ENCODE measurements at regions not wholly inside any gene's neighbourhood (a gene's known extent, or its start where the extent isn't known, plus 50 kb on each side); places are given as distances from the start of the nearest gene placed in this dataset.

DNA sequence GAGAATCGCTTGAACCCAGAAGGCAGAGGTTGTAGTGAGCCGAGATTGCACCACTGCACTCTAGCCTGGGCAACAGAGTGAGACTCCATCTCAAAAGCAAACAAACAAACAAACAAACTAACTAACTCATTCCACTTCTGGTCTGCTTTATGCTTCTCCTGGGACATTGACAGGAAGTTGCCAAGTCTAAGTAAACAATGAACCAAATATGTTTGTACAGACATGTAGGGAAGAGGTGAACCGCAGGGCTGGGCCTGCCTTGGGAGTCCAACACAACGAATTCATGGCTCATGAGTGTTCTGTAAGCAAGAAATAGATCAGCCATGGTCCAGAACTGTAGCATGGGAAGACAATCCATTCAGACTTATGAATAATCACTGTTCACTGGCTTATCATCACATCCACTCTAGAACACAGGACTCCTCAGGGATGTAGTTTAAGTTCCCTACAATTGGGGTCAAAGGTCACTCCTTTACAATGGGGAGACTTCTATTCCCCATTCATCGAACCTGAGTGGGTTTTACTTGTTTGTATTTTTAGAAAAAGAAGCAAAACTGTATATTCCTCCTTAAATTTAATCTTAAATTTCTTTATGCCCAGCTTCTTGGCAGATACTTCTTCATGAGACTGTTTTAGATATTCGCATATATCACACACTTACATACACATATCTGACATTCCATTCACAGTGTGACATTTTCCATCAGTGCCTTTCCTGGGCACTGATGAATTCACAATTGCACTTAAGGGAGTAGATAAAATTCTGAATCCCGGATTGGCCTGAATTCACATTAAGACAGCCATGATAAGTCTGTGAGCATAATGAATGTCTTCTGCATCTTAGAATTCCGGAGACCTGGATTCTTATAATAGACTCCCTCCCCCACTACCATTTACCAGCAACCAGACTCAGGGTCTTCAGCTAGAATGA, 159.1 kb upstream of the EEPD1 start:
- Histone ChIP-seq H3K27ac (ENCODE audit: low read depth, low read length) (no peak overlapping the region), H3F3A (ENCODE audit: insufficient read depth) (no peaks in the 10 kb centered on the region), H2AFZ (ENCODE audit: low read depth, low read length, severe bottlenecking) (no peak overlapping the region), H3K4me2 (ENCODE audit: low read depth, low read length, poor library complexity, severe bottlenecking) (no peak overlapping the region), H3K9ac (ENCODE audit: low read length) (no peak overlapping the region), H3K36me3 (ENCODE audit: low read length) (no peaks in the 10 kb centered on the region), H3K9me2 (replicated peaks; ENCODE audit: insufficient read depth, low read length) (no peaks in the 10 kb centered on the region), H4K20me1 (ENCODE audit: low read depth, low read length) (no peaks in the 10 kb centered on the region), H3K9me3 (ENCODE audit: insufficient read depth, low read length) (no peaks in the 10 kb centered on the region), H3K27me3 (ENCODE audit: low read length) (no peaks in the 10 kb centered on the region), H3K4me3 (ENCODE audit: insufficient read depth, low read length, poor library complexity, severe bottlenecking) (no peak overlapping the region), H3K79me2 (ENCODE audit: insufficient read depth, low read length) (no peaks in the 10 kb centered on the region)
- TF ChIP-seq, protein P1, sequence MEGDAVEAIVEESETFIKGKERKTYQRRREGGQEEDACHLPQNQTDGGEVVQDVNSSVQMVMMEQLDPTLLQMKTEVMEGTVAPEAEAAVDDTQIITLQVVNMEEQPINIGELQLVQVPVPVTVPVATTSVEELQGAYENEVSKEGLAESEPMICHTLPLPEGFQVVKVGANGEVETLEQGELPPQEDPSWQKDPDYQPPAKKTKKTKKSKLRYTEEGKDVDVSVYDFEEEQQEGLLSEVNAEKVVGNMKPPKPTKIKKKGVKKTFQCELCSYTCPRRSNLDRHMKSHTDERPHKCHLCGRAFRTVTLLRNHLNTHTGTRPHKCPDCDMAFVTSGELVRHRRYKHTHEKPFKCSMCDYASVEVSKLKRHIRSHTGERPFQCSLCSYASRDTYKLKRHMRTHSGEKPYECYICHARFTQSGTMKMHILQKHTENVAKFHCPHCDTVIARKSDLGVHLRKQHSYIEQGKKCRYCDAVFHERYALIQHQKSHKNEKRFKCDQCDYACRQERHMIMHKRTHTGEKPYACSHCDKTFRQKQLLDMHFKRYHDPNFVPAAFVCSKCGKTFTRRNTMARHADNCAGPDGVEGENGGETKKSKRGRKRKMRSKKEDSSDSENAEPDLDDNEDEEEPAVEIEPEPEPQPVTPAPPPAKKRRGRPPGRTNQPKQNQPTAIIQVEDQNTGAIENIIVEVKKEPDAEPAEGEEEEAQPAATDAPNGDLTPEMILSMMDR (IDR thresholded peaks at IDR 0.05; ENCODE audit: insufficient read depth, low read length, poor library complexity, severe bottlenecking): no peak
- no peak for TF ChIP-seq EZH2phosphoT487 (conservative IDR thresholded peaks at IDR 0.05; ENCODE audit: low read length)

DNA sequence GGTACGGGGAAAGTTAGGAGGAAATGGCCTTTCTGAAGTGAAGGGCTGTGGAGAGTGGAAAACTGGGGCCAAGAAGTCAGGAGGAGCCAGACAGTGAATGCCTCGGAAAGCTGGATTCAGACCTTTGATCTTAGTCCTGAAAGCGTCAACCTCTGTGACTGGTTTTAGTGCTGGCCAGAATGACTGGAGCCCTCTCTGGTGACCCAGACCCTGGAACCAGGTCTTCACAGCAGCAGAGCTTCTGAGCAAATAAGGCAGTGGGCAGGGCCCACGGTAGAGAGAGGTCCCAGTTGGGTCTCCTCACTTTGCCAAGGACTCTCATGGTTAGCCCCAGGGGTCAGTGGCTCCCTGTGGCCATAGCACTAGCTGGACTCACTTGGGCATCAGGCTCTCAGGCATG, 157.7 kb upstream of the EEPD1 start:
- Histone ChIP-seq H3K4me3 (ENCODE audit: insufficient read depth, low read length, poor library complexity, severe bottlenecking) (no peak overlapping the region), H3K9me2 (replicated peaks; ENCODE audit: insufficient read depth, low read length) (no peaks in the 10 kb centered on the region), H3K79me2 (ENCODE audit: insufficient read depth, low read length) (no peaks in the 10 kb centered on the region), H3K27ac (ENCODE audit: low read depth, low read length) (no peak overlapping the region), H3K36me3 (ENCODE audit: low read length) (no peaks in the 10 kb centered on the region), H3K9ac (ENCODE audit: low read length) (no peak overlapping the region), H3K27me3 (ENCODE audit: low read length) (no peaks in the 10 kb centered on the region), H3K4me2 (ENCODE audit: low read depth, low read length, poor library complexity, severe bottlenecking) (no peak overlapping the region), H4K20me1 (ENCODE audit: low read depth, low read length) (no peaks in the 10 kb centered on the region), H3K9me3 (ENCODE audit: insufficient read depth, low read length) (no peaks in the 10 kb centered on the region), H2AFZ (ENCODE audit: low read depth, low read length, severe bottlenecking) (no peak overlapping the region), H3F3A (ENCODE audit: insufficient read depth) (no peaks in the 10 kb centered on the region)
- no peak for TF ChIP-seq EZH2phosphoT487 (conservative IDR thresholded peaks at IDR 0.05; ENCODE audit: low read length)
- TF ChIP-seq, protein P1 (IDR thresholded peaks at IDR 0.05; ENCODE audit: insufficient read depth, low read length, poor library complexity, severe bottlenecking): no peak

DNA sequence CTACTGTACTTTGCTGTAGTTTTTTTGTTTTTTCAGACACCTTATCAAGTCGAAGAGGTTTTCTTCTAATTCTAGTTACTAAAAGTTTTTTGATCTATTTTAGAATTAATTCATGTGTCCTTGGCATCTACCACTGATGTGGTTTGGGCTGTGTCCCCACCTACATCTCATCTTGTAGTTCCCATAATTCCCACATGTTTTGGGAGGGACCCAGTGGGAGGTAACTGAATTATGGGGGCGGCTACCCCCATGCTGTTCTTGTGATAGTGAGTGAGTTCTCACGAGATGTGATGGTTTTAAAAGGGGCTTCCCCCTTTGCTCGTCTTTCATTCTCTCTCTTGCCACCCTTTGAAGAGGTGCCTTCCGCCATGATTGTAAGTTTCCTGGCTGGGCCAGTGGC, 154.6 kb upstream of the EEPD1 start:
- Histone ChIP-seq H3K36me3 (ENCODE audit: low read length) (no peaks in the 10 kb centered on the region), H3K9me2 (replicated peaks; ENCODE audit: insufficient read depth, low read length) (no peaks in the 10 kb centered on the region), H3K4me2 (ENCODE audit: low read depth, low read length, poor library complexity, severe bottlenecking) (no peak overlapping the region), H3K9ac (ENCODE audit: low read length) (no peak overlapping the region), H3K4me3 (ENCODE audit: insufficient read depth, low read length, poor library complexity, severe bottlenecking) (no peak overlapping the region), H3K27me3 (ENCODE audit: low read length) (0 out of 2 replicates have a peak, but pooled peaks cover 3% of the 10 kb centered on the region), H2AFZ (ENCODE audit: low read depth, low read length, severe bottlenecking) (no peak overlapping the region), H3K79me2 (ENCODE audit: insufficient read depth, low read length) (no peaks in the 10 kb centered on the region), H4K20me1 (ENCODE audit: low read depth, low read length) (no peaks in the 10 kb centered on the region), H3K27ac (ENCODE audit: low read depth, low read length) (no peak overlapping the region), H3F3A (ENCODE audit: insufficient read depth) (no peaks in the 10 kb centered on the region), H3K9me3 (ENCODE audit: insufficient read depth, low read length) (no peaks in the 10 kb centered on the region)
- no peak for TF ChIP-seq EZH2phosphoT487 (conservative IDR thresholded peaks at IDR 0.05; ENCODE audit: low read length)
- TF ChIP-seq, protein P1 (IDR thresholded peaks at IDR 0.05; ENCODE audit: insufficient read depth, low read length, poor library complexity, severe bottlenecking): no peak

Measured in SU-DHL-6 (cell line).